ENCODE measurements at regions not wholly inside any gene's neighbourhood (a gene's known extent, or its start where the extent isn't known, plus 50 kb on each side); places are given as distances from the start of the nearest gene placed in this dataset.

DNA sequence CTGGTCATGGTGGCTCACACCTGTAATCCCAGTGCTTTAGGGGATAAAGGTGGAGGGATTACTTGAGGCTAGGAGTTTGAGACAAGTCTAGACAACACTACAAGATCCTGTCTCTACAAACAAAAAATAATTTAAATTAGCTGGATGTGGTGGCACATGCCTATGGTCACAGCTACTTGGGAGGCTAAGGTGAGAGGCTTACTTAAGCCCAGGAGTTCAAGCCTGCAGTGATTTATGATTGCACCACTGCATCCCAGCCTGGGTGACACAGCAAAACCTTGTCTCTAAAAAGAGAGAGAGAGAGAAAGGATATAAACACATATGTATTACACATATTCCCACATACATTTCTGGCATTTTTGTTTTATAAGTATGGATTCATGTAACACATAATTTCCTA is 325.2 kb downstream of the DUSP10 start:
- Mint-ChIP-seq H3K27me3 (peaks cover 9% of the 10 kb centered on the region in 2 donors), H3K9me3 (no peaks in the 10 kb centered on the region), H3K4me3 (no peak overlapping the region), H3K27ac (no peak overlapping the region), H3K4me1 (no peaks in the 10 kb centered on the region), H3K36me3 (no peaks in the 10 kb centered on the region)
- CTCF ChIA-PET (ENCODE audit: partially characterized antibody) = no interaction called here
- POLR2A ChIA-PET (ENCODE audit: partially characterized antibody) = no interaction called here
- H3K9me3 ChIP-seq (ENCODE audit: control insufficient read depth in 1 of 2, low read length in 2 of 2) = no peaks in the 10 kb centered on the region
- no peaks in the 10 kb centered on the region for H3K36me3 ChIP-seq (ENCODE audit: insufficient read depth, low read length)
- H3K4me3 ChIP-seq (ENCODE audit: low read length in 2 of 2) = no peak overlapping the region
- H3K4me1 ChIP-seq (ENCODE audit: insufficient read depth, low read length) = no peaks in the 10 kb centered on the region
- no peak for DNase-seq
- no peaks in the 10 kb centered on the region for H3K27me3 ChIP-seq (ENCODE audit: insufficient read depth, low read length)
- no peak overlapping the region for H3K27ac ChIP-seq (ENCODE audit: low read depth, low read length)
- intact Hi-C loops (cut with micrococcal nuclease) = no loop called here

- Histone ChIP-seq H3K27ac (ENCODE audit: low read depth, low read length) (no peak overlapping the region), H3K9me3 (ENCODE audit: control insufficient read depth in 1 of 2, low read length in 2 of 2) (no peaks in the 10 kb centered on the region), H3K36me3 (ENCODE audit: insufficient read depth, low read length) (no peaks in the 10 kb centered on the region), H3K27me3 (ENCODE audit: insufficient read depth, low read length) (no peaks in the 10 kb centered on the region), H3K4me1 (ENCODE audit: insufficient read depth, low read length) (no peaks in the 10 kb centered on the region), H3K4me3 (ENCODE audit: low read length in 2 of 2) (no peak overlapping the region)
- no peak for DNase-seq
- CTCF ChIA-PET (ENCODE audit: partially characterized antibody) = no interaction called here
- Mint-ChIP-seq H3K9me3 (no peaks in the 10 kb centered on the region), H3K4me1 (no peaks in the 10 kb centered on the region), H3K36me3 (no peaks in the 10 kb centered on the region), H3K4me3 (no peak overlapping the region), H3K27ac (no peak overlapping the region), H3K27me3 (peaks cover 8 to 11% of the 10 kb centered on the region in 2 donors)
- POLR2A ChIA-PET (ENCODE audit: partially characterized antibody) = no interaction called here
- intact Hi-C loops (cut with micrococcal nuclease) = no loop called here
These were observed 323.5 kb downstream of the DUSP10 start for GRCh38 chr1:221418346-221418745.

- H3K9me3 ChIP-seq (ENCODE audit: control insufficient read depth in 1 of 2, low read length in 2 of 2) = no peaks in the 10 kb centered on the region
- no peaks in the 10 kb centered on the region for H3K36me3 ChIP-seq (ENCODE audit: insufficient read depth, low read length)
- peaks cover 0 to under 1% (median 0%) of the 10 kb centered on the region in 8 donors for H3K9me3 Mint-ChIP-seq
- intact Hi-C loops (cut with micrococcal nuclease) = no loop called here
- no peak for DNase-seq
- H3K4me1 Mint-ChIP-seq = no peaks in the 10 kb centered on the region
- no peak overlapping the region for H3K4me3 ChIP-seq (ENCODE audit: low read length in 2 of 2)
- H3K27ac ChIP-seq (ENCODE audit: low read depth, low read length) = no peak overlapping the region
- H3K4me3 Mint-ChIP-seq = no peak overlapping the region
- CTCF ChIA-PET (ENCODE audit: partially characterized antibody) = no interaction called here
- no peaks in the 10 kb centered on the region for H3K4me1 ChIP-seq (ENCODE audit: insufficient read depth, low read length)
- no peak overlapping the region for H3K27ac Mint-ChIP-seq
- no peaks in the 10 kb centered on the region for H3K36me3 Mint-ChIP-seq
- POLR2A ChIA-PET (ENCODE audit: partially characterized antibody) = no interaction called here
- H3K27me3 Mint-ChIP-seq = peaks cover 5 to 6% of the 10 kb centered on the region in 2 donors
- no peaks in the 10 kb centered on the region for H3K27me3 ChIP-seq (ENCODE audit: insufficient read depth, low read length)
These were observed 322.3 kb downstream of the DUSP10 start for GRCh38 chr1:221419513-221420095.

DNA sequence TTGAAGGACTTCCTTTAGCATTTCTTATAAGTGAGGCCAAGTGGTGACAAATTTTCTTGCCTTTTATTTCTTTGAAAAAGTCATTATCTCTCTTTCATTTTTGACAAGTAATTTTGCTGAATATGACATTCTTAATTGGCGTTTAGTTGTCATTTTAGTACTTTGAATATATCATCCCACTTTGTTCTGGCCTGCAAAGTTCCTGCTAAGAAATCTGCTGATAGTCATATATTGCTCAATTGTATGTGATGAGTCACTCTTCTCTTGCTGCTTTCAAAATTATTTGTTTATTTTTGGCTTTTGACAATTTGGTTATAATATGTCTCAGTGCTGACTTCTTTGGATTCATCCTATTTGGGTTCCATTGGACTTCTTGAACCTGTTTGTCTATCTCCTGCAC is 312.6 kb downstream of the DUSP10 start:
- no peak overlapping the region for H3K27ac Mint-ChIP-seq
- H3K27me3 ChIP-seq (ENCODE audit: insufficient read depth, low read length) = no peaks in the 10 kb centered on the region
- no peaks in the 10 kb centered on the region for H3K4me1 Mint-ChIP-seq

GRCh38 chr1:221430152-221430960 is 311.5 kb downstream of the DUSP10 start:
- Histone ChIP-seq H3K4me3 (ENCODE audit: low read length in 2 of 2) (no peak overlapping the region), H3K9me3 (ENCODE audit: control insufficient read depth in 1 of 2, low read length in 2 of 2) (no peaks in the 10 kb centered on the region), H3K4me1 (ENCODE audit: insufficient read depth, low read length) (no peaks in the 10 kb centered on the region), H3K27me3 (ENCODE audit: insufficient read depth, low read length) (no peaks in the 10 kb centered on the region), H3K36me3 (ENCODE audit: insufficient read depth, low read length) (no peaks in the 10 kb centered on the region), H3K27ac (ENCODE audit: low read depth, low read length) (no peak overlapping the region)
- intact Hi-C loops (cut with micrococcal nuclease) = no loop called here
- Mint-ChIP-seq H3K9me3 (peaks cover 0 to 22% (median 11%) of the 10 kb centered on the region in 8 donors), H3K4me1 (peaks cover 2 to 7% (median 4%) of the 10 kb centered on the region in 4 donors), H3K27ac (no peak overlapping the region), H3K36me3 (no peaks in the 10 kb centered on the region), H3K4me3 (peak overlapping the region in 1 of 8 donors; percentile 46), H3K27me3 (peaks cover 0 to 4% of the 10 kb centered on the region in 2 donors)
- DNase-seq = no peak
- ChIA-PET CTCF (ENCODE audit: partially characterized antibody) (interaction anchor here (1.1 kb wide), 1 partner anchor 8 kb away, joined by 4 read pairs; no protein-coding TSS in a partner anchor), POLR2A (ENCODE audit: partially characterized antibody) (no interaction called here)

More for the DNA sequence above, 312.6 kb downstream of the DUSP10 start:
- H3K36me3 ChIP-seq (ENCODE audit: insufficient read depth, low read length) = no peaks in the 10 kb centered on the region
- H3K36me3 Mint-ChIP-seq = no peaks in the 10 kb centered on the region
- H3K27ac ChIP-seq (ENCODE audit: low read depth, low read length) = no peak overlapping the region
- intact Hi-C loops (cut with micrococcal nuclease) = no loop called here
- ChIA-PET CTCF (ENCODE audit: partially characterized antibody) (interaction anchor here (1.1 kb wide), 1 partner anchor 10 kb away, joined by 4 read pairs; no protein-coding TSS in a partner anchor), POLR2A (ENCODE audit: partially characterized antibody) (no interaction called here)
- H3K4me3 ChIP-seq (ENCODE audit: low read length in 2 of 2) = no peak overlapping the region
- H3K4me1 ChIP-seq (ENCODE audit: insufficient read depth, low read length) = no peaks in the 10 kb centered on the region
- no peaks in the 10 kb centered on the region for H3K9me3 ChIP-seq (ENCODE audit: control insufficient read depth in 1 of 2, low read length in 2 of 2)
- H3K9me3 Mint-ChIP-seq = peaks cover 0 to 29% (median 11%) of the 10 kb centered on the region in 8 donors
- no peak overlapping the region for H3K4me3 Mint-ChIP-seq
- DNase-seq = no peak
- H3K27me3 Mint-ChIP-seq = peaks cover 0 to 4% of the 10 kb centered on the region in 2 donors

DNA sequence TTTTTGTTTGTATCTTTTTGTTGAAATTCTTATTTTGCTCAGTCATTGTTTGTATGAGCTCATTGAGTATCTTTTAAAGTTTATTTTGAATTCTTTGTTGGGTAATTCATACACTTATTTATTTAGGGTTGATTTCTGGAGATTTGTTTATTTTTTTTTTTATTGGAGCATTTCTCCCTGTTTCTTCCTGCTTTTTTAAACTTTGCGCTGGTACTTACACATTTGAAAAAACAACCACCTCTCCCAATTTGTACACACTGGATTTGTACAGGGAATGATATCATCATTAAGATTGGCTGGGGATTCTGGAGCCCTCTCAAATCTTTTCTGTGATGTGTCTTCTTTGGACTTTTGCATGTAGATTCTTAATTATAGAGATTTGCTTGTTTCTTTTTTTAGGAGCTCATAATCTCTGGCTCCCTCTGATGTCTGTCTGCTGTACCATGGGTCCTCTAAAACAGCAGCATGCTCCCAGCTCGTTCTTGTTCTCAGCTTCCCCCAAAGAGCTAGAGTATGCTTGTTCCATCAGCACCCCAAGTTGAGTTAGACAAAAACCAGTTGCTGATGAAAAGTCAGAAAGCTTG is 310.7 kb downstream of the DUSP10 start:
- Mint-ChIP-seq H3K4me3 (no peak overlapping the region), H3K9me3 (peaks cover 0 to 21% (median 11%) of the 10 kb centered on the region in 8 donors), H3K36me3 (no peaks in the 10 kb centered on the region), H3K27me3 (peaks cover 0 to 4% of the 10 kb centered on the region in 2 donors), H3K4me1 (peaks cover 3 to 11% (median 6%) of the 10 kb centered on the region in 4 donors), H3K27ac (no peak overlapping the region)
- H3K27ac ChIP-seq (ENCODE audit: low read depth, low read length) = no peak overlapping the region
- no peaks in the 10 kb centered on the region for H3K36me3 ChIP-seq (ENCODE audit: insufficient read depth, low read length)
- ChIA-PET POLR2A (ENCODE audit: partially characterized antibody) (interaction anchor here (1.0 kb wide), 1 partner anchor 10 kb away, joined by 3 read pairs; no protein-coding TSS in a partner anchor), CTCF (ENCODE audit: partially characterized antibody) (no interaction called here)
- intact Hi-C loops (cut with micrococcal nuclease) = no loop called here
- no peak overlapping the region for H3K4me3 ChIP-seq (ENCODE audit: low read length in 2 of 2)
- no peaks in the 10 kb centered on the region for H3K9me3 ChIP-seq (ENCODE audit: control insufficient read depth in 1 of 2, low read length in 2 of 2)
- H3K4me1 ChIP-seq (ENCODE audit: insufficient read depth, low read length) = no peaks in the 10 kb centered on the region
- no peaks in the 10 kb centered on the region for H3K27me3 ChIP-seq (ENCODE audit: insufficient read depth, low read length)
- no peak for DNase-seq

- no peaks in the 10 kb centered on the region for H3K9me3 ChIP-seq (ENCODE audit: control insufficient read depth in 1 of 2, low read length in 2 of 2)
These were observed 309.9 kb downstream of the DUSP10 start for GRCh38 chr1:221431961-221432360.

More at GRCh38 chr1:221431961-221432360, 309.9 kb downstream of the DUSP10 start:
- intact Hi-C loops (cut with micrococcal nuclease) = no loop called here
- peaks cover 0 to 4% of the 10 kb centered on the region in 2 donors for H3K27me3 Mint-ChIP-seq
- H3K36me3 Mint-ChIP-seq = no peaks in the 10 kb centered on the region
- no peak for DNase-seq
- peaks cover 3 to 11% (median 6%) of the 10 kb centered on the region in 4 donors for H3K4me1 Mint-ChIP-seq
- ChIA-PET CTCF (ENCODE audit: partially characterized antibody) (interaction anchor here (0.6 kb wide), 1 partner anchor 1132 kb away, joined by 3 read pairs; no protein-coding TSS in a partner anchor), POLR2A (ENCODE audit: partially characterized antibody) (interaction anchor here (0.6 to 1.0 kb wide), 2 partner anchors 8 to 10 kb away, joined by 3 read pairs; no protein-coding TSS in a partner anchor)
- no peak overlapping the region for H3K27ac Mint-ChIP-seq
- H3K36me3 ChIP-seq (ENCODE audit: insufficient read depth, low read length) = no peaks in the 10 kb centered on the region
- H3K27ac ChIP-seq (ENCODE audit: low read depth, low read length) = no peak overlapping the region
- peaks cover 0 to 13% (median 5%) of the 10 kb centered on the region in 8 donors for H3K9me3 Mint-ChIP-seq
- no peaks in the 10 kb centered on the region for H3K27me3 ChIP-seq (ENCODE audit: insufficient read depth, low read length)
- H3K4me1 ChIP-seq (ENCODE audit: insufficient read depth, low read length) = no peaks in the 10 kb centered on the region
- no peak overlapping the region for H3K4me3 ChIP-seq (ENCODE audit: low read length in 2 of 2)
- no peak overlapping the region for H3K4me3 Mint-ChIP-seq

All from CD4-positive, alpha-beta memory T cell (primary cell).